NCI-H345 treated with DMSO at 0.1 percent for 48 hours (cell line): ENCODE measurements at regions not wholly inside any gene's neighbourhood (a gene's known extent, or its start where the extent isn't known, plus 50 kb on each side); places are given as distances from the start of the nearest gene placed in this dataset.
A peak's percentile ranks its signal among the peaks of the same experiment; 100 is the strongest.
"Not testable (repeated sequence)": the region's sequence is repeated elsewhere in the genome, so short reads cannot be mapped to it uniquely, and the experiment has no call there.

Experiments used
- DNase-seq: peaks from one replicate; lab custom pipeline; 2025; ENCODE audit not compliant: unreplicated experiment; lab: John Stamatoyannopoulos, UW

GRCh38 chr4:3636020-3636419, 103.8 kb upstream of the LRPAP1 start:
- DNase-seq: not testable (repeated sequence)

- DNase-seq: no peak
These were observed 102.9 kb upstream of the LRPAP1 start for GRCh38 chr4:3634894-3635820.

GRCh38 chr4:3634281-3634857, 102.1 kb upstream of the LRPAP1 start:
- no peak for DNase-seq

- DNase-seq: not testable (repeated sequence)
These were observed 101.1 kb upstream of the LRPAP1 start for GRCh38 chr4:3633277-3633676.

GRCh38 chr4:3632794-3633193, 100.6 kb upstream of the LRPAP1 start:
- DNase-seq: not testable (repeated sequence)

GRCh38 chr4:3631544-3632266, 99.5 kb upstream of the LRPAP1 start:
- not testable (repeated sequence) for DNase-seq

GRCh38 chr4:3630598-3631543, 98.6 kb upstream of the LRPAP1 start:
- no peak for DNase-seq

GRCh38 chr4:3630136-3630597, 97.9 kb upstream of the LRPAP1 start:
- DNase-seq: no peak

GRCh38 chr4:3629665-3630064, 97.4 kb upstream of the LRPAP1 start:
- no peak for DNase-seq

- DNase-seq: not testable (repeated sequence)
These were observed 97.0 kb upstream of the LRPAP1 start for GRCh38 chr4:3629176-3629575.

- no peak for DNase-seq
These were observed 96.6 kb upstream of the LRPAP1 start for GRCh38 chr4:3628868-3629175.

- not testable (repeated sequence) for DNase-seq
These were observed 96.0 kb upstream of the LRPAP1 start for GRCh38 chr4:3627967-3628867.

- not testable (repeated sequence) for DNase-seq
These were observed 95.2 kb upstream of the LRPAP1 start for GRCh38 chr4:3627456-3627855.

- DNase-seq: peak; percentile 24
These were observed 94.1 kb upstream of the LRPAP1 start for GRCh38 chr4:3626131-3626884.

- DNase-seq: not testable (repeated sequence)
These were observed 93.2 kb upstream of the LRPAP1 start for GRCh38 chr4:3625286-3625875.

GRCh38 chr4:3623809-3624329, 91.6 kb upstream of the LRPAP1 start:
- DNase-seq: not testable (repeated sequence)

- no peak for DNase-seq
These were observed 90.9 kb upstream of the LRPAP1 start for GRCh38 chr4:3623106-3623505.

- DNase-seq: not testable (repeated sequence)
These were observed 88.1 kb upstream of the LRPAP1 start for GRCh38 chr4:3620365-3620764.
